ENCODE measurements at regions not wholly inside any gene's neighbourhood (a gene's known extent, or its start where the extent isn't known, plus 50 kb on each side); places are given as distances from the start of the nearest gene placed in this dataset.
"Not testable (repeated sequence)": the region's sequence is repeated elsewhere in the genome, so short reads cannot be mapped to it uniquely, and the experiment has no call there.

- ChIA-PET CTCF (no interaction called here), POLR2A (no interaction called here)
Measured at GRCh38 chr6:168923171-168923570, 330.5 kb downstream of the THBS2 start.

- ChIA-PET CTCF (no interaction called here), POLR2A (no interaction called here)
Measured at GRCh38 chr6:168922436-168922835, 331.2 kb downstream of the THBS2 start.

- ChIA-PET CTCF (no interaction called here), POLR2A (no interaction called here)
Measured at GRCh38 chr6:168920289-168920688, 333.4 kb downstream of the THBS2 start.

GRCh38 chr6:168919470-168920179 lies 334.0 kb downstream of the THBS2 start:
- ChIA-PET POLR2A (no interaction called here), CTCF (no interaction called here)

GRCh38 chr6:168916576-168917211 lies 337.0 kb downstream of the THBS2 start:
- POLR2A ChIA-PET = no interaction called here
- CTCF ChIA-PET = no interaction called here

- ChIA-PET CTCF (no interaction called here), POLR2A (no interaction called here)
Measured at GRCh38 chr6:168915855-168916254, 337.8 kb downstream of the THBS2 start.

- CTCF ChIA-PET = no interaction called here
Measured at GRCh38 chr6:168915242-168915641, 338.4 kb downstream of the THBS2 start.

GRCh38 chr6:168913866-168914469 lies 339.7 kb downstream of the THBS2 start:
- ChIA-PET CTCF (no interaction called here), POLR2A (no interaction called here)

More at GRCh38 chr6:168915242-168915641, 338.4 kb downstream of the THBS2 start:
- POLR2A ChIA-PET = no interaction called here

- CTCF ChIA-PET, POLR2A ChIA-PET: not testable (repeated sequence)
Measured at GRCh38 chr6:168913231-168913865, 340.3 kb downstream of the THBS2 start.

- ChIA-PET POLR2A (no interaction called here), CTCF (no interaction called here)
Measured at GRCh38 chr6:168909288-168909687, 344.4 kb downstream of the THBS2 start.

GRCh38 chr6:168908887-168909286 lies 344.8 kb downstream of the THBS2 start:
- CTCF ChIA-PET = no interaction called here
- POLR2A ChIA-PET = no interaction called here

GRCh38 chr6:168908166-168908565 lies 345.5 kb downstream of the THBS2 start:
- CTCF ChIA-PET = no interaction called here
- POLR2A ChIA-PET = no interaction called here

- CTCF ChIA-PET = no interaction called here
- POLR2A ChIA-PET = interaction anchor here (0.6 kb wide), 1 partner anchor 954 kb away, joined by 4 read pairs; no protein-coding TSS in a partner anchor
Measured at GRCh38 chr6:168906391-168906790, 347.3 kb downstream of the THBS2 start.

- CTCF ChIA-PET = no interaction called here
- POLR2A ChIA-PET = interaction anchor here (0.6 kb wide), 1 partner anchor 955 kb away, joined by 4 read pairs; no protein-coding TSS in a partner anchor
Measured at GRCh38 chr6:168905451-168906090, 348.1 kb downstream of the THBS2 start.

GRCh38 chr6:168903613-168904345 lies 349.9 kb downstream of the THBS2 start:
- ChIA-PET CTCF (interaction anchor here (1.3 kb wide), 1 partner anchor 9 kb away, joined by 4 read pairs; no protein-coding TSS in a partner anchor), POLR2A (no interaction called here)

GRCh38 chr6:168902075-168902474 lies 351.6 kb downstream of the THBS2 start:
- ChIA-PET CTCF (no interaction called here), POLR2A (no interaction called here)

GRCh38 chr6:168901076-168901475 lies 352.6 kb downstream of the THBS2 start:
- ChIA-PET POLR2A (no interaction called here), CTCF (no interaction called here)

- ChIA-PET CTCF (no interaction called here), POLR2A (no interaction called here)
Measured at GRCh38 chr6:168896321-168896720, 357.3 kb downstream of the THBS2 start.

- POLR2A ChIA-PET = no interaction called here
- CTCF ChIA-PET = interaction anchor here (1.5 kb wide), 1 partner anchor 9 kb away, joined by 4 read pairs; no protein-coding TSS in a partner anchor
Measured at GRCh38 chr6:168895102-168895812, 358.4 kb downstream of the THBS2 start.

Measured in activated CD8-positive, alpha-beta memory T cell treated with anti-CD3 and anti-CD28 coated beads for 36 hours (primary cell).